ENCODE measurements at regions not wholly inside any gene's neighbourhood (a gene's known extent, or its start where the extent isn't known, plus 50 kb on each side); places are given as distances from the start of the nearest gene placed in this dataset.

- H3K4me3 ChIP-seq, result no peak overlapping the region
- no peak for ATAC-seq
These were observed 113.6 kb upstream of the NFE2L3 start for GRCh38 chr7:26038201-26038990.

GRCh38 chr7:26040085-26040484, 111.9 kb upstream of the NFE2L3 start:
- Histone ChIP-seq H3K4me3 (no peak overlapping the region), H3K36me3 (ENCODE audit: low read depth) (no peaks in the 10 kb centered on the region), H3K4me1 (ENCODE audit: low read depth) (no peaks in the 10 kb centered on the region), H3K9me3 (no peaks in the 10 kb centered on the region)
- DNase-seq, result no peak
- intact Hi-C loops (cut with DNase I, micrococcal nuclease), result no loop called here
- TF ChIP-seq CTCF (IDR thresholded peaks at IDR 0.05), result no peak
- ATAC-seq, result no peak

More at GRCh38 chr7:26038201-26038990, 113.6 kb upstream of the NFE2L3 start:
- no peaks in the 10 kb centered on the region for H3K4me1 ChIP-seq (ENCODE audit: low read depth)
- intact Hi-C loops (cut with DNase I, micrococcal nuclease), result no loop called here
- no peak for DNase-seq
- no peaks in the 10 kb centered on the region for H3K36me3 ChIP-seq (ENCODE audit: low read depth)
- no peak for TF ChIP-seq CTCF (IDR thresholded peaks at IDR 0.05)
- no peaks in the 10 kb centered on the region for H3K9me3 ChIP-seq

- Histone ChIP-seq H3K9me3 (no peaks in the 10 kb centered on the region), H3K4me1 (ENCODE audit: low read depth) (peaks cover 3% of the 10 kb centered on the region), H3K36me3 (ENCODE audit: low read depth) (no peaks in the 10 kb centered on the region), H3K4me3 (no peak overlapping the region)
- intact Hi-C loops (cut with DNase I, micrococcal nuclease), result no loop called here
- ATAC-seq, result no peak
- no peak for TF ChIP-seq CTCF (IDR thresholded peaks at IDR 0.05)
- no peak for DNase-seq
These were observed 109.8 kb upstream of the NFE2L3 start for GRCh38 chr7:26042237-26042636.

- H3K4me1 ChIP-seq (ENCODE audit: low read depth), result peaks cover 3% of the 10 kb centered on the region
- H3K36me3 ChIP-seq (ENCODE audit: low read depth), result no peaks in the 10 kb centered on the region
- TF ChIP-seq CTCF (IDR thresholded peaks at IDR 0.05), result no peak
- no peaks in the 10 kb centered on the region for H3K9me3 ChIP-seq
- intact Hi-C loops (cut with DNase I, micrococcal nuclease), result no loop called here
- ATAC-seq (no peak), DNase-seq (no peak)
- no peak overlapping the region for H3K4me3 ChIP-seq
These were observed 108.2 kb upstream of the NFE2L3 start for GRCh38 chr7:26043801-26044200.

GRCh38 chr7:26044320-26044719, 107.7 kb upstream of the NFE2L3 start:
- no peak for TF ChIP-seq CTCF (IDR thresholded peaks at IDR 0.05)
- Histone ChIP-seq H3K36me3 (ENCODE audit: low read depth) (no peaks in the 10 kb centered on the region), H3K4me1 (ENCODE audit: low read depth) (peaks cover 3% of the 10 kb centered on the region), H3K9me3 (no peaks in the 10 kb centered on the region), H3K4me3 (no peak overlapping the region)
- ATAC-seq (no peak), DNase-seq (no peak)
- intact Hi-C loops (cut with DNase I, micrococcal nuclease), result no loop called here
